ENCODE measurements at regions not wholly inside any gene's neighbourhood (a gene's known extent, or its start where the extent isn't known, plus 50 kb on each side); places are given as distances from the start of the nearest gene placed in this dataset.

DNA sequence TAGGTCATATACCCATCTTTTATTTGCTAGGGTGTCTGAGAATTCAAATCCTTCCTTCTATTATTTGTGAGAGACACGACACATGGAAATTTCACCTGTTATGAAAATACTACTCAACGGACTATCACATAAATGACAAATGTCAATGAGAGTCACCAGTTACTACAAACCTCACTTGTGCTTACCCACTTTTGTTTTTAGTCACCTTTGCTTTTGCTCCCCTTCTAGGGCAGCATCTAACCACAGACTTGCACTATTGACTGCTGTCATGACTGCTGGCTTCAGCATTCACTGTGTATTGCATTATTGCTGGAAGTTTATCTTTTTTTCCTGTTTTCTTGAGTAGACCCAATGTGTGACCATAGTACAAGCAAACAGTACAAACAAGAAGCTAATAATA lies 1048.0 kb downstream of the PLA2G4A start:
- H3K4me1 ChIP-seq (ENCODE audit: control insufficient read depth, insufficient read depth, low read length) = no peaks in the 10 kb centered on the region
- H3K27me3 ChIP-seq (ENCODE audit: control insufficient read depth, insufficient read depth, low read length) = no peaks in the 10 kb centered on the region
- H3K36me3 ChIP-seq (ENCODE audit: insufficient read depth, low read length) = no peaks in the 10 kb centered on the region
- no peak overlapping the region for H3K4me2 ChIP-seq (ENCODE audit: low read length)
- no peak overlapping the region for H3K9ac ChIP-seq (ENCODE audit: low read depth, low read length)
- no peaks in the 10 kb centered on the region for H3K9me3 ChIP-seq (replicated peaks; ENCODE audit: low read length)
- no peak overlapping the region for H3K4me3 ChIP-seq (ENCODE audit: low read length)

DNA sequence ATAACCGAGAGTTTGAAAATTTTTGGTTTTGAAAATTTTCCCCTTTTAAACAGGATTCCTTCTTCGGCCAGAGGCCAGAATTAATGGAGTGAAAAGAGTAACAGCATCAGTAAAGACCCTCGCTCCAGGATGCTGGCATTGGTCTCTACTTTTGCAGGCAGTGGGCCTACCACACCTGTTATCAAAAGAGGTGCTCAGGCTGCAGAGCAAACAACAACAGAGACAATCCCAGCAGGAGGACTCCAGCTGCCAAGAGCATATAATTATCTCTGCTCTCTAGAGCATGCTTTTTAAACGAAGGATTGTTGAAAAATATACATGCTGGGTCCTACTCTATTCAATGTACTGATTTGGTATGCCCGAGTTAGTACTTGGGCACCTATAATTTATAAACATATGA lies 1048.5 kb downstream of the PLA2G4A start:
- Histone ChIP-seq H3K36me3 (ENCODE audit: insufficient read depth, low read length) (no peaks in the 10 kb centered on the region), H3K27me3 (ENCODE audit: control insufficient read depth, insufficient read depth, low read length) (no peaks in the 10 kb centered on the region), H3K9me3 (replicated peaks; ENCODE audit: low read length) (no peaks in the 10 kb centered on the region), H3K4me3 (ENCODE audit: low read length) (no peak overlapping the region), H3K4me1 (ENCODE audit: control insufficient read depth, insufficient read depth, low read length) (no peaks in the 10 kb centered on the region), H3K4me2 (ENCODE audit: low read length) (no peak overlapping the region), H3K9ac (ENCODE audit: low read depth, low read length) (no peak overlapping the region)

DNA sequence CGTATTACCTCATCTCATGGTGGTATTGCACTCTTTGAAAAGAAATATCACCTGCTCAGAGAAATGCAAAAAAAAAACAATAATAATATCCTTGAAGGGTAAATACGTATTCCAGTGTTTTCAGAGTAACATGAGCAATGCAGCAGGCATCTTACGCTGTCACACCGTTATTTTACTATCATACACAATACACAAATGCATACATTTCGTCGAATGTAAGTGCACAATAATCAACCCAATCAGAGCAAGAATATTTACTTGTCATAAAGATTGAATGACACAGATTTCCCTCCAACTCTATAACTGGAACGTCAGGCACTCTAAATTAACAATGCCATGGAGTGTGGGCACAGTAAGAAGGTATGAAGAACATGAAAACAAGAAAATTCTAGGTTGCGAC lies 1050.1 kb downstream of the PLA2G4A start:
- no peaks in the 10 kb centered on the region for H3K27me3 ChIP-seq (ENCODE audit: control insufficient read depth, insufficient read depth, low read length)
- no peak overlapping the region for H3K4me2 ChIP-seq (ENCODE audit: low read length)
- no peak overlapping the region for H3K4me3 ChIP-seq (ENCODE audit: low read length)
- H3K9ac ChIP-seq (ENCODE audit: low read depth, low read length) = no peak overlapping the region
- no peaks in the 10 kb centered on the region for H3K36me3 ChIP-seq (ENCODE audit: insufficient read depth, low read length)
- H3K9me3 ChIP-seq (replicated peaks; ENCODE audit: low read length) = no peaks in the 10 kb centered on the region
- no peaks in the 10 kb centered on the region for H3K4me1 ChIP-seq (ENCODE audit: control insufficient read depth, insufficient read depth, low read length)

DNA sequence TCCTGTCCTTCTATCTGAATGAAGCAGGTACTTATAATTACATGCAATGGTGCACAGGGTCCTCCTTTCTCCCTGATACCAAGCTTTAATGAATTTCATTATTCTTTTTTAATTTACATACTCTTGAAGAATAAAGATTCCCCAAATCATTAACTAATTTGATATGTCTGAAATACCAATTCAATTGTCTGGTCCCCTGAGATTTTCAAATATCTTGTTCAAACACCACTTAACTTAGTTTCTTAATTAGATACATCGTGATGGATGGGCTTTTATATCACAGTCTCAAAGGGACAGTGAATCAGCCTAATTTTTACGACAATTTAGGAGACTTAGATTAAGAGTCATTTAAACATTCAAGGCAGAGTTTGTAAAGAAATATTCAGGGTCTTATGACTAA lies 1054.6 kb downstream of the PLA2G4A start:
- Histone ChIP-seq H3K9me3 (replicated peaks; ENCODE audit: low read length) (no peaks in the 10 kb centered on the region), H3K4me1 (ENCODE audit: control insufficient read depth, insufficient read depth, low read length) (no peaks in the 10 kb centered on the region), H3K9ac (ENCODE audit: low read depth, low read length) (no peak overlapping the region), H3K4me2 (ENCODE audit: low read length) (no peak overlapping the region), H3K4me3 (ENCODE audit: low read length) (no peak overlapping the region), H3K27me3 (ENCODE audit: control insufficient read depth, insufficient read depth, low read length) (no peaks in the 10 kb centered on the region), H3K36me3 (ENCODE audit: insufficient read depth, low read length) (no peaks in the 10 kb centered on the region)

DNA sequence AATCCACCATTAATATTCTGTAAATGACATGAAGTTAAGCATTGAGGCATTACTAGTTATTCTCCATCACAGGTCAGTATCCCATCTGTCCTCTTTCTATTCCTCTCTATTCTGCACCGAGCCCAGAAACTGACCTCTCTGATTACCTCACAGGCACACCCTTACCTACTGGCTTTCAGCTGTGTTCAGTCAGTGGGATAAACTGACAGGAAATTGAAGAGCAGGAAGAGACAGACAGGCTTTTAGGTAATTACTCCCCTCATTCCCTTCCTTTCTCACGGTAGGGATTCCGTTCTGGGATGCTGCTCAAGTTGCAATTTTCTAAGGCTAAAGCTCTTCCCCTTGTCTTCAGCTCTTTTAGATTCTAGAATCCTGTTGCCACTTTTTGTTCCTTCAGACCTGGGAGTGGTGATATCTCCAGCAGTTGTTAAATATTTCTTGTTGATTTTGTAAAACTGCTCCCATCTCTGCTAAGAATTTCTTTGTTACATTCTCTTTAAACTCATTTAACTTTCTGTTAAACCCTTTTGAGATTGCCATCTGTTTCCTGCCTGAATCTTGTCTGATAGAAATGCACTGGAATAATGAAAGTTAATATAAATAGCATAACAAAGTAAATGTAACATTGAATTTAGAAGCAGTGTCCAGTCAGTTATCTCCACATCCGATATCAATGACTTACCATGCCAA lies 1063.4 kb downstream of the PLA2G4A start:
- no peak overlapping the region for H3K9ac ChIP-seq (ENCODE audit: low read depth, low read length)
- no peak overlapping the region for H3K4me2 ChIP-seq (ENCODE audit: low read length)
- H3K4me1 ChIP-seq (ENCODE audit: control insufficient read depth, insufficient read depth, low read length) = no peaks in the 10 kb centered on the region
- H3K27me3 ChIP-seq (ENCODE audit: control insufficient read depth, insufficient read depth, low read length) = no peaks in the 10 kb centered on the region
- no peak overlapping the region for H3K4me3 ChIP-seq (ENCODE audit: low read length)
- peaks cover 4% of the 10 kb centered on the region for H3K9me3 ChIP-seq (replicated peaks; ENCODE audit: low read length)
- H3K36me3 ChIP-seq (ENCODE audit: insufficient read depth, low read length) = no peaks in the 10 kb centered on the region

DNA sequence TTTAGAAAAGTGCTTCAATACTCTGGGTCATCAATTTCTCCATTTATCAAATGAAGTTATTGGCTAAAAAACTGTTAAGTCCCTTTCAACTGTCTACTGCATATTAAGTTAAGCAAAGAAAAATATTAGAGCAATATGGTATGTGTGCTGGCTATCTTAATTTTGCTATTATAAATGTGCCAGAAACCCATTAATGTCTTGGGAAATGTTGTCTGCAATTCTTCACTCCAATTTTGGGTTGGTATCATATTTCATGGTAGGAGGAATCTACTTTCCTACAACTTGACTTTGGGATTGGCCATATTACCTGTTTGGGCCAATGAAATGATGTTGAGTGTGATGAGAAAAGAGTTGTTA lies 1063.9 kb downstream of the PLA2G4A start:
- Histone ChIP-seq H3K9ac (ENCODE audit: low read depth, low read length) (no peak overlapping the region), H3K4me1 (ENCODE audit: control insufficient read depth, insufficient read depth, low read length) (no peaks in the 10 kb centered on the region), H3K27me3 (ENCODE audit: control insufficient read depth, insufficient read depth, low read length) (no peaks in the 10 kb centered on the region), H3K36me3 (ENCODE audit: insufficient read depth, low read length) (no peaks in the 10 kb centered on the region), H3K4me2 (ENCODE audit: low read length) (no peak overlapping the region), H3K4me3 (ENCODE audit: low read length) (no peak overlapping the region), H3K9me3 (replicated peaks; ENCODE audit: low read length) (peaks cover 4% of the 10 kb centered on the region)

DNA sequence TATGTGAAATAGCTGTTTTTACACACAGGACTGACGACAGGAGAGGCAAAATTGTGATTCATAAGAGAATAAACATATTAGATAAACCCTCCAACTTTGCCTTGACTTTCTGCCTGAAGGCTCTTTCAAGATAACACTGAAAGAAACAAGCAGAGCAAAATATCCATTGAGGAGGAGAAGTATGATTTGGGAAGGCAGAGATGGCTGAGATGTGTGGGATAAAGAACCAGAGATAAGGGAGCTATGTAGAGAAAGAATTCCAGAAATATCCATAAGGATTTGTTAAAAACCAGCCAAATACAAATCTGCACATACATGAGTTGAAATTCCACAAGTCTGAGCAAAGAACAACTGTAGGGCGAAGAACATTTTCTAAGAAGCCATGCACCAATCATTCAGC lies 1064.7 kb downstream of the PLA2G4A start:
- no peaks in the 10 kb centered on the region for H3K27me3 ChIP-seq (ENCODE audit: control insufficient read depth, insufficient read depth, low read length)
- peaks cover 4% of the 10 kb centered on the region for H3K9me3 ChIP-seq (replicated peaks; ENCODE audit: low read length)
- H3K36me3 ChIP-seq (ENCODE audit: insufficient read depth, low read length) = no peaks in the 10 kb centered on the region
- H3K9ac ChIP-seq (ENCODE audit: low read depth, low read length) = no peak overlapping the region
- H3K4me2 ChIP-seq (ENCODE audit: low read length) = no peak overlapping the region
- H3K4me1 ChIP-seq (ENCODE audit: control insufficient read depth, insufficient read depth, low read length) = no peaks in the 10 kb centered on the region
- no peak overlapping the region for H3K4me3 ChIP-seq (ENCODE audit: low read length)

DNA sequence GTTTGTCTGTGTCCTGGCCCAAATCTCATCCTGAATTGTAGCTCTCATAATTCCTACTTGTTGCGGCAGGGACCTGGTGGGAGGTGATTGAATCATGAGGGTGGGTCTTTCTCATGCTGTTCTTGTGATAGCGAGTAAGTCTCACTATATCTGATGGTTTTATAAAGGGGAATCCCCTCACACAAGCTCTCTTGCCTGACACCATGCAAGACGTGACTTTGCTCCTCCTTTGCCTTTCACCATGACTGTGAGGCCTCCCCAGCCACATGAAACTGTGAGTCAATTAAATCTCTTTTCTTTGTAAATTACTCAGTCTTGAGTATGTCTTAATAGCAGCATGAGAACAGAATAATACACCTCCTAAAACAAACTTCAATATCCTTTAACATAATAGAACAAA lies 1065.6 kb downstream of the PLA2G4A start:
- Histone ChIP-seq H3K9me3 (replicated peaks; ENCODE audit: low read length) (peaks cover 4% of the 10 kb centered on the region), H3K9ac (ENCODE audit: low read depth, low read length) (no peak overlapping the region), H3K27me3 (ENCODE audit: control insufficient read depth, insufficient read depth, low read length) (no peaks in the 10 kb centered on the region), H3K4me1 (ENCODE audit: control insufficient read depth, insufficient read depth, low read length) (no peaks in the 10 kb centered on the region), H3K4me2 (ENCODE audit: low read length) (no peak overlapping the region), H3K4me3 (ENCODE audit: low read length) (no peak overlapping the region), H3K36me3 (ENCODE audit: insufficient read depth, low read length) (no peaks in the 10 kb centered on the region)

DNA sequence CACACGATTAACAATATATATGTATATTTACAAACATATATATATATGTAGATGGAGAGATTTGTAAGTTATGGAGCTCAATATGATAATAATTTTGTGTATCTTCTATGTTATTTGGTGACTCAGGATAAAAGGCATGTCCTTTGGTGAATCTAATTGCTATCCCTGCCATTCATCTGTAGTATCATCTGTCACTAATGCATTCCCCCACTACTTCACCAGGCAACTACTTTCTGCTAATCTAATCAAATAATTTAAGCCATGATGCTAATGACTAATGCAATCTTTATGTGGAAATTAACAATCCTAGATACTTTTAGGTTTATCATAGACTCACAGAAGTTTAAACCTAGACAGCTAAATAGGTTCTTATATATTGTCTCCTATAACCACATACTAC lies 1074.5 kb downstream of the PLA2G4A start:
- Histone ChIP-seq H3K9ac (ENCODE audit: low read depth, low read length) (no peak overlapping the region), H3K36me3 (ENCODE audit: insufficient read depth, low read length) (no peaks in the 10 kb centered on the region), H3K4me2 (ENCODE audit: low read length) (no peak overlapping the region), H3K9me3 (replicated peaks; ENCODE audit: low read length) (no peaks in the 10 kb centered on the region), H3K4me3 (ENCODE audit: low read length) (no peak overlapping the region), H3K27me3 (ENCODE audit: control insufficient read depth, insufficient read depth, low read length) (no peaks in the 10 kb centered on the region), H3K4me1 (ENCODE audit: control insufficient read depth, insufficient read depth, low read length) (no peaks in the 10 kb centered on the region)

DNA sequence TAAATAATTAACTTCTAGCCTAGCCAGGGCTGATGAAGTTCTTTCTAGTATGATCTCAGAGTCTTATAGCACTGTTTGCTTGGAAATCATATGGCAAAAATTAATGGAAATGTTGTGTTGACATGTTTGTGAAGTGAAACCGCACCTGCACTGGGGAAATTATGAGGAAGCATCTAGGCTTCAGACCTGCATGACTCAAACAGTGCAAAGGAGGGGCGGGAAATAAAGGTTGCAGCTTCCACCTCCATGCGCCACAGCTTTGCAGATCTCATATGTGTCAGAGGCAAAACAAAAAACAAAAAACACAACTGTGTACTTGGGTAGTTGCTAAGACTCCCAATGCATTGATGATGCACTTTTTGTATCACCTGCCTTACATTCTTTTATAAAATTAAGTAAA lies 1080.6 kb downstream of the PLA2G4A start:
- Histone ChIP-seq H3K9ac (ENCODE audit: low read depth, low read length) (no peak overlapping the region), H3K4me2 (ENCODE audit: low read length) (no peak overlapping the region), H3K4me3 (ENCODE audit: low read length) (no peak overlapping the region), H3K9me3 (replicated peaks; ENCODE audit: low read length) (peaks cover 4% of the 10 kb centered on the region), H3K4me1 (ENCODE audit: control insufficient read depth, insufficient read depth, low read length) (no peaks in the 10 kb centered on the region), H3K36me3 (ENCODE audit: insufficient read depth, low read length) (no peaks in the 10 kb centered on the region), H3K27me3 (ENCODE audit: control insufficient read depth, insufficient read depth, low read length) (no peaks in the 10 kb centered on the region)

DNA sequence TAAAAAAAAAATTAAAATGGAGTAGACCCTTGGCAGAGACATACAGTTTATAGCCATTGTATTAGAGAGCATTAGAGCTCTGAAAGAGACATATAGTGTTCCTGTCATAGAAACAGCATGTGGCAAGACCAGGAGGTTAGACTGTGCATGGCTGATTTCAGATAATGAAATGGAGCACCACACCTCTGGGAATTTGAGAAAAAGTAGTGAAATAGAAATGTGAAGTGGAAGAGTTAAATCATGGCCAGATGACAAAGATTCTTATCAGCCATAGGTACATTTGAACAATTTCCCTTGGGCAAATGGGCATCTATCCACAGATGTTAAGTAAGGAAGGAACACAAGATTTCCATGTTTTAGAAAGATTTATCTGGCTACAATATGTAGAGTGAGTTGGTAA lies 1083.1 kb downstream of the PLA2G4A start:
- no peak overlapping the region for H3K9ac ChIP-seq (ENCODE audit: low read depth, low read length)
- no peak overlapping the region for H3K4me2 ChIP-seq (ENCODE audit: low read length)
- no peaks in the 10 kb centered on the region for H3K36me3 ChIP-seq (ENCODE audit: insufficient read depth, low read length)
- H3K9me3 ChIP-seq (replicated peaks; ENCODE audit: low read length) = peaks cover 6% of the 10 kb centered on the region
- H3K27me3 ChIP-seq (ENCODE audit: control insufficient read depth, insufficient read depth, low read length) = no peaks in the 10 kb centered on the region
- no peaks in the 10 kb centered on the region for H3K4me1 ChIP-seq (ENCODE audit: control insufficient read depth, insufficient read depth, low read length)
- no peak overlapping the region for H3K4me3 ChIP-seq (ENCODE audit: low read length)

DNA sequence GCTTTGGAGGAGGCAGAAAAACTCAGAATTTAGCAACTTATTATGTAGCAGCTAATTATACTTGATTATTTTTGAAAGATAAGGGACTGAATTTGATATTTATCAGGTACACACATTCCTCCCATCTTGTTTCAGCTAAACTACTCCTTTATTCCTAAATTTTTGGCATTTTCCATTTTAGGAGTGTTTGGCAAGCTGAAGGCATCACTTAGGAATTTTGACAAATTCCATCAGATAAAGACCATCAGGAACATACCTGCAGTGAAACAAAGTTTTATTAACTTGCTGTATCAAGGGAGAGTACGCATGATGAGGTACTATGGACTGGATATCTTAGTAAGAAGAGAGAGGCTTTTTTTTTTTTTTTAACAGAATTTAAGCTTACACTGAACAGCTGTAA lies 1092.2 kb downstream of the PLA2G4A start:
- H3K4me3 ChIP-seq (ENCODE audit: low read length) = no peak overlapping the region
- H3K4me2 ChIP-seq (ENCODE audit: low read length) = no peak overlapping the region
- H3K4me1 ChIP-seq (ENCODE audit: control insufficient read depth, insufficient read depth, low read length) = no peaks in the 10 kb centered on the region
- no peaks in the 10 kb centered on the region for H3K27me3 ChIP-seq (ENCODE audit: control insufficient read depth, insufficient read depth, low read length)
- no peak overlapping the region for H3K9ac ChIP-seq (ENCODE audit: low read depth, low read length)
- peaks cover 6% of the 10 kb centered on the region for H3K9me3 ChIP-seq (replicated peaks; ENCODE audit: low read length)
- no peaks in the 10 kb centered on the region for H3K36me3 ChIP-seq (ENCODE audit: insufficient read depth, low read length)
